ENCODE measurements at regions not wholly inside any gene's neighbourhood (a gene's known extent, or its start where the extent isn't known, plus 50 kb on each side); places are given as distances from the start of the nearest gene placed in this dataset.

GRCh38 chr2:136373029-136373428, 255.1 kb upstream of the CXCR4 start (continued):
- no peak for TF ChIP-seq VEZF1 (CRISPR knock-in tag; IDR thresholded peaks at IDR 0.05)
- TF ChIP-seq SMARCC2 (IDR thresholded peaks at IDR 0.05; ENCODE audit: low read depth), result no peak
- TF ChIP-seq HMGN3 (IDR thresholded peaks at IDR 0.05; ENCODE audit: borderline replicate concordance, extremely low read depth, insufficient read length, low read depth, low read length), result no peak
- no peak for TF ChIP-seq NFE2 (IDR thresholded peaks at IDR 0.05; ENCODE audit: low read depth)
- no peak for TF ChIP-seq ARID3A (IDR thresholded peaks at IDR 0.05; ENCODE audit: borderline replicate concordance, low read depth, low read length)
- TF ChIP-seq IFI16 (CRISPR knock-in tag; IDR thresholded peaks at IDR 0.05), result no peak
- TF ChIP-seq PHF8 (IDR thresholded peaks at IDR 0.05; ENCODE audit: borderline replicate concordance, low read length), result no peak
- TF ChIP-seq ZNF212 (CRISPR knock-in tag; IDR thresholded peaks at IDR 0.05), result no peak
- TF ChIP-seq GMEB1 (CRISPR knock-in tag; IDR thresholded peaks at IDR 0.05), result no peak
- TF ChIP-seq GTF2E2 (tag; IDR thresholded peaks at IDR 0.05), result no peak
- TF ChIP-seq ZZZ3 (IDR thresholded peaks at IDR 0.05), result no peak
- no peak for TF ChIP-seq ADNP (tag; IDR thresholded peaks at IDR 0.05)
- no peak for TF ChIP-seq MEF2A (IDR thresholded peaks at IDR 0.05; ENCODE audit: control insufficient read depth, low read depth, low read length)
- no peak for TF ChIP-seq ZNF143 (CRISPR knock-in tag; IDR thresholded peaks at IDR 0.05)
- no peak for TF ChIP-seq ZKSCAN8 (CRISPR knock-in tag; IDR thresholded peaks at IDR 0.05)
